HG02973 (cell line): ENCODE measurements at regions not wholly inside any gene's neighbourhood (a gene's known extent, or its start where the extent isn't known, plus 50 kb on each side); places are given as distances from the start of the nearest gene placed in this dataset.

Experiments used
- ATAC-seq: cut with Tn5 transposase; IDR thresholded peaks from one replicate; pipeline ENCODE4 v1.9.1; 2021; ENCODE audit warnings: moderate library complexity; ENCODE audit not compliant: unreplicated experiment

DNA sequence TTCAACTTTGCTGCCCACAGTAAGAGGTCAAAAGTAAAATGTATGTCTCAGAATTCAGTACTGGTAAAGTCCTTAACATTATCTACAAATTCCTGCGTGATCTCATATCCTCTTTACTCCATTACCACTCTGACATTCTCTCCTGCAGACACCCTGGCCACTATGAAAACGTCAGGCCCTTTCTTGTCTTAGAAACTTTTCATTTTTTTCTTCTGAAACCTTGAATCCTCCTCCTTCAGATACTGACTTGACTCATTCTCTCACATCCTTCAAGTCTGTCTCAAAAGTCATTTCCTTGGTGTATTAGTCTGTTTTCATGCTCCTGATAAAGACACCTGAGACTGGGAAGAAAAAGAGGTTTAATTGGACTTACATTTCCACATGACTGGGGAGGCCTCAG, 262.3 kb downstream of the POU4F1 start:
- peak; percentile 93 for ATAC-seq

DNA sequence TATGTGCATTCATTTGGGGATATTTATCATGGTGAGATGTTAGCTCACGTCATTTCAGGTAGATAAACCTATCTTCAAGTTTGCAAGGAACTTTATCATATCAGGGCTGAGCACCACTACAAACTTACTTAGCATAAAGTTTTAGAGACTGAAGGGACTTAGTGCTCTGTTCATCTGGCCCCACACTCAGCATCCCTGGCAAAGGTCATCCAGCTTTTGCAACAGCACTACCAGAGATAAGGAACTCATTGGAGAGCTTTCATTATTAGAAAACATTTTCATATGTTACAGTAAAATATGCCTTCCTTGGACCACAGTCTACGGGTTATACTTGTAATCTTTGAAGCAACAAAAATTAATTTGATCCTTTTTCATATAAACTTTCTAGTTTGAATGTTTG, 263.4 kb downstream of the POU4F1 start:
- ATAC-seq, result no peak

DNA sequence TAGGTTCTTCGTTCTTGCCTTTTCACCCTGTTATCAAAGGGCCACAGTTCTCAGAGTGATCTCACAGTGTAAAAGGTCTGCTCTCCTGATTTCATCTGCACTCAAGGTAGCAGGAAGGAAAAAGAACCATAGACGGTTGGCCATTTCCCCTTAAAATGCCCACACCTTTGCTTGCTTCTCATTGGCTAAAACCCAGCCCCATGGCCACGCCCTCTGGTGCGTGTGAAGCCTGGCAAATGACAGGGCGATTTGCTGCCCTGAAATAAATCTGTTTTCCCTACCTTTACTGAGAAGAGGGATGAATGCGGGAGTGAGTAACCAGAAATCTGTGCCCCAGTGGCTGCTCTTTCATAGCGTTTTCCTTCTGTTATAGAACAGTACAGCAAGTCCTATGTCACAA, 269.3 kb downstream of the POU4F1 start:
- ATAC-seq, result no peak

DNA sequence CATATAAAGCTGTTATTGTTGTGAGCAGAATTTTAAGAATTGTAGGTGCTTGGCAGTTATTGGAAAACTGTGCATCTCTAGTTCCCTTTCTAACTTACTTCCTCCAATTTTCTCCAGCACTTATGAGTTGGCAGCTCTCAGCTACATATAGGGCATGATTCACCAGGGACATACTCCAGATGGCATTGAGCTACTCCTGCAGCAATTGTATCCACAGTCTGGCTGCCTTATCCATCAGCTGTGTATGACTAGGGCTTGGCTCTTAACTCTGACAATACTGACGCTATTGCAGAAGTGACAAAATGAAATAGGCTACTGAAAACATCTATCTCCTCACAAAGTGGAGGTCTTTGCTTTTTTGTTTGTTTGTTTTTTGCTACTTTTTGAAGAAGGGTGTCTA, 276.7 kb downstream of the POU4F1 start:
- no peak for ATAC-seq

DNA sequence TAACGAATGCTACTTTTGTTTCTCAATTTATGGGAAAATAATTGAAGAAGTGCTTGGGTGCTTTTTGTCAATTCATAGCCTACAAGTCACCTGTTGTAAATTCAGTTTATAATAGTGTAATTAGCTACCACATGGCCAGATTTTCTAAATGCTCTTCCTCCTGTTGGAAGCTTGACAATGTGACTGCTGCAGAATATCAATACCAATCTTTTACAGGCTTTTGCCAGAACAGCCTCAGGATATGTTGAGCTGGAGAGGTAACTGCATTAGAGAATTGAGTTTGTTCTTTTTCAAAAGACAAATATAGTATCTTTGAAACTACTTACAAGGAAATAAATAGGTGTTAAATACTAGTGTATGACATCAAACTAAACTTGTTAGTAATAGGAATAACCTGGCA, 277.8 kb downstream of the POU4F1 start:
- ATAC-seq, result no peak

DNA sequence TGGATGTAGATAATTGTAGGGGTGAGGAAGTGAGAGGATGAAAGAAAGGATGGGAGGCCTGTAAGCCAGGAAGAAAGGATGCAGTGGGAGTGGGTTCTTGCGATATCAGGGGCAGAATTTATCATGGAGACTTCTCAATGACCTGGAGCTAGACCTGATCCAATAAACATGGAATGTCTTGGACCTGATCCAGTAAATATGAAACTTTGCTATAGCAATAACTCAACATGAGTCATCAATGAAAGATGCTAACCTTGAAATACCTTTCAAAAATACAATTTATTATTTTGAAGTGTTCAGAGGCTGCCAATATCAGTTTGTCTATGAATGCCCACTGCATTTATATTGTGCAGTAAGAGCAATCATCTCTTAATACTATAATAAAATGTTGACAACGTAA, 279.5 kb downstream of the POU4F1 start:
- ATAC-seq, result no peak

DNA sequence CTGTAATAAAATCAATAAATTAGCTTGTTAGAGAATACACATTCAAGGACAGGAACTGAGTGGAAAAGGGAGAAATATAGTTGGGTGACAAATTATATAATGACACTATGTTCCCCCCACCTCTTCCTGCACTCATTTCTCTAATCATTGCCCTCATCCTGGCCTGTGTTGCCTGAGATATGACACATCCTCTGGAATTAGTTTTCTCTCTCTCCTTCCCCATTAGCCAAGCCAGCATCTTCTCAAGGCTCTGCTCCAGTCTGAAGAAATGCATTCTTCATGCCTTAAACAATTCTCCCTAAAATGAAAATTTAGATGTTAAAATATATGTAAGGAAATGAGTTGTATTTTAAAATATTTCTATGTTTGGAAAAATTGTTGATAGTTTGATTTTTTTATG, 280.3 kb downstream of the POU4F1 start:
- no peak for ATAC-seq

DNA sequence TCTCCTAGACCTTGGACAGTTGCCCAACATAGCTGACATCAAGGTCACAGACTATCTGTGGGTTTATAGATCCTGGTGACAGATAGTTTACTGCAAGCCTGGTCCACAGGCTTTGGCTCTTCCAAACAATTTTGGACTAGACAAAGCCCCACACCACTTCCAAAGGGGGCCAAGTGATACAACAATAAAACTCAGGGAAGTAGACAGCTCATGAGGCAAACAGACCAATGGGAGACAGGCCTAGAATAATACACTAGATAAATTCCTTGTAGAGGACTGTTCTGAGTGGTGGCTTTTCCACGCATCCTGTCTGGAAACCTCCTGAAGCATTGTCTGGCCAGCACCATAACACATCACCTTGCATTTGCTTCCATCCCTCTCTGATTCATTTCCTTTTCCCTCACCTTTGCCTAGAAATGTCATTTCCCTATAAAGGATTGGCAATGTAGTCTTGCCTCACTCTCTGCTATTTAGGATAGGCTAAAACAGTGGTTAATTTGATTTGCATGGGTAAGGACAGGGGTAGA, 284.2 kb downstream of the POU4F1 start:
- ATAC-seq, result no peak

DNA sequence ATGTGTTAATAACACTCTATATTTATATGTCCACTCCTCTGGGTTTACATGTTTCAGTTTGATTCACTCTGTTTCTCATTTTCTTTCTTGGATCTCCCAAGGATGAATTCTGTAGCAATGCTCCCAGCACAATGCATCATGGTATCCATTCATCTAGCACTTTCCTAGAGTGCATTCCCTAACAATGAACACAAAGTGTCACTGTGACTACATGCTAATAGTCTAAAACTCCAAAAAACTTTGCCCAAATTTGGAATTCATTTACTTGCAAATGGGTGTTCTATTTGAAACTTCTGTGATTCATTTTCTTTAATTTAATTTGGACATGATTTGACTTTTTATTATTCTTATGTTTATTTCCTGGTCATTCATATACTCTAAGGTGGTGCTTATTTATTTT, 286.3 kb downstream of the POU4F1 start:
- ATAC-seq, result no peak

DNA sequence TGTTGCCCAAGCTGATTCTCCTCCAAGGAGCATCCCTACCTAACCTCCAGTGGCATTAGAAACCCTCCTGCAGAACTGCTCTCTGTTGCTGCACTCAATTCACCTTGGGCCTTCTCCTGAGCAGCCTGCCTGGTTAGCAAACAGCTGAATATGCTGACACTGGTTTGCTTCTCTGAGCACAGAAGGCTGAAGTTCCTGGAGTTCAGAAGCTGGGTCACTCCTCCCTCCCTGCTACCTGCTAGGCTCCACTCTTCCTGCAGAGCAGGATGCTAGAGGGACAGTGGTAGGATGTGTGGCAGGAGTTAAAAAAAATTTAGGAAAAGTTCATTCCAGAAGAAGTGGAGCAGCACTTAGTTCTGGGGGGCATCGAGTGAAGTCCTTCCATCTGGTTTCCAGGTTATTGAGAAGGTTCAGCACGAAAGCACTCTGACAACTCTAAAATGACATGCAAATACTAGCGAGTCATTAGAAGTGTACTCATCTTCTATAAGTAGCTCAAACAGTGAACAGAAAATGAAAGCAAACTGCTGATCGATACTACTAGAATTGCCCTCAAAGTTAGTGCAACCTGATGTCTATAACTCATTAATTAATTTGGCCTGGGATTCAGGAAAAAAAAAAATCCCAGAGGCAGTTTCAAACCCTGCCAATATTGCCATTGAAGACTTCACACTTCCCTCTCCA, 293.7 kb downstream of the POU4F1 start:
- peak; percentile 72 for ATAC-seq

DNA sequence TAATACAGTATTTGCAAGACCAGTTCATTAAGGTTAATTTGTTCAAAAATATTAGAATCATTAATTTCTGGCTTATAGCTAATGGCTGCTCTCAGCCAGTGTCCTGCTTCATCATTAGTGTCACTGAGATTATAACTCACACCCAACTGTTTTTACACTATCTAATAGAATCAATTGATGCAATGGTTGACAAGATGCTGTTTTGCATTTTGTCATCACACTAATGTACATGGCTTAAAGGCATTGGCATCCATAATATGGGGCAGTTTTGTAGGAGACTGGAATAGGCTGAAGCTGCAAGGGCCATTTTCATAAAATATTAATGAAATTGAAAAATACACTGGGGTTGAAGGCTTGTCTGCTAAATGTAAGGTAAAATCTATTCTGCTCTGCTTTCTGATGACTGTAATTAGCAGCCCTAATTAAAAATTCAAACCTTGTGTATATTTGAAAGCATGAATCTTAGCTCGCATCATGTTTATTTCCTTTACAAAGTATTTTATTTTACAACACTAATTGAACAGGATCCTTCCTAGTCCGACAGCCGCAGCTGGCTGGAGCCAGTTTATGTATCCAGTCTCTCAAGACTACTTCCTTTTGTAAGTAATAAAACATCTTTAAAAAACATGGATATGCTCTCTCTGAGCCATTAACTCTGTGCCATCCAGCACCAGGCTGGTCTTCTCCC, 296.7 kb downstream of the POU4F1 start:
- ATAC-seq, result no peak

DNA sequence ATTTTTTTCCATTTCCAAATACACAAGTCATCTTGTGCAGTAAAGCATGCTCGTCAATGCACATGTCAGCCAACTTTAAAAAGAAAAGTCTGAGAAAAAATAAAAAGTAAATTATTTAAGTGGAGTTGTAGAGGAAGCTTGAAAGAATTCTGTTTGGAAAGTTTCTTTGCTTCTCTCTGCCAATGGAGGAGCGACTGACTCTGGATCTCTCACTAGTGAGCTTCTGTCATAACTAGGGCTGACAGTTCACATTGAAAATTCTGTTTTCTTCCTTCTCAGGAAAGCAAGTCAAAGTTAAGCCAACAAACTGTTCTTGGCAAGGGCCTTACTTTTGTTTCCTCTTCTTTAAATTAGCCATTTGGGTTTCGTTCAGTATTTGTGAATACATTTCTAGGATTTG, 298.2 kb downstream of the POU4F1 start:
- ATAC-seq, result no peak

DNA sequence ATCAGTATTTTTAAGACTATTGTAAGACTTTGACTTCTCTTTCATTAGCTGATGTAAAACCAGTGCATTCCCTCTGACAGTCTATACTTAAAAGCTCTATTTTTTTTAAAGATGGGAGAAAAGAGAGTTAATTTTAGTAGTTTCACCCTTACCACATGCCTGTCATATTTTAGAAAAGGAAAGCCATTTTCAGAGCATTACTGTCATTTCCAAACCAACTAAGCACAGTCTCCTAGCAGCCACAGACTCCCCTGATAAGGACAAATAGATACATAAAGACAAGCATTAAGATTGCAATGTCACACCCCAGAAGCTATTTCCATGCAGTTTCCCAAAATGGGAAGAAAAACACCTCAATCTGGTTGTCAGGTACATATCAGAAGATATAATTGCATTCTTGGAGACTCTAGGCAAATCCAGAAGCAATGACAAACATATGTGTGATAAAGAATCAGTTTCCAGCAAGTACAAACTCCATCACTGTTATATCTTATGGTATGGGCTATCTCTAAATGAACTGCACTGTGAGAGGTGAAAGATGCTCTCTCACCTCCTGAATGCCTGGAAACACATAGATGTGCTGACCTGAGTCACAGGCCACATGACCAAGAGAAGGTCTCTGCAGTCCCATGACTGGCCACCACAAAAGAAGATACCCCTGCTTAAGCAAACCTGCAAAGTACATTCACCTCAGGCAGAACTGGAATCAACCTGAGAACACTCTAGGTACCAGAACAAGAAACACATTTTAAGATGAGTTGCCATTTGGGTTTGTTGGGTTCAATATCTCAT, 303.3 kb downstream of the POU4F1 start:
- ATAC-seq, result peak; percentile 75

DNA sequence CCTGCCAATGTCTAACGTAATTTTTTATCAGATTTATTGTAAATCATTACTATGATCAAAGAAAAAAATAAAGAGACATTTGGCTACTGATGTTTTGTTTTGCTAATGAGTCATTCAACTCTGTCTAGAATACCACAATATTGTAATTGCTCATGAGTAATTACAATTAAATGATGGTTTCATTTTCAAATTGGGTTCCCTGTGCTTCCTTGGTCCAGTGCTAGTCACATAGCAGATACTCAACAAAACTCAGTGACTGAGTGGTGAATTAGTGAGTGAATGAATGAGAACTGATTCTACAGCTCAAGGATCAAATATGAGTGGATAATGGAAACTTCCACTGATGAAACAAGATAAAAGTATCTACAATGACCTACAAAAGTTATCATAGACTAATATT, 304.7 kb downstream of the POU4F1 start:
- peak; percentile 38 for ATAC-seq

DNA sequence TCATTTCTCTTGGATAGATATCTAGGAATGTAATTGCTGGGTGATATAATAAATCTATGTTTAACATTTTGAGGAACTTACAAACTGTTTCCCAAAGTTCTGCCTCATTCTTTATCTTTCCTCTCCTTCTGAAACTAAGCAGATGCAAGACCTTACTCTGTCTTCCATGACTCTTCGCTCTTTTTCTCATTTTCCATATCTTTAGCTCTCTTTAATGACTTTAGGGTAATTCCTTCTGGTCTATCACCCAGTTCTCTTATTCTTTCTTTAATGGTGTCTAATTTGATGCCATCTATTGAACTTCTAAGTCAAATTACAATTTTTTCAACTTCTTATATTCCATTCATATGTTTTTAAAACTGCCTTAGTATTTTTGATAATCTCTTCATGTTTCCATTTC, 316.6 kb downstream of the POU4F1 start:
- no peak for ATAC-seq

DNA sequence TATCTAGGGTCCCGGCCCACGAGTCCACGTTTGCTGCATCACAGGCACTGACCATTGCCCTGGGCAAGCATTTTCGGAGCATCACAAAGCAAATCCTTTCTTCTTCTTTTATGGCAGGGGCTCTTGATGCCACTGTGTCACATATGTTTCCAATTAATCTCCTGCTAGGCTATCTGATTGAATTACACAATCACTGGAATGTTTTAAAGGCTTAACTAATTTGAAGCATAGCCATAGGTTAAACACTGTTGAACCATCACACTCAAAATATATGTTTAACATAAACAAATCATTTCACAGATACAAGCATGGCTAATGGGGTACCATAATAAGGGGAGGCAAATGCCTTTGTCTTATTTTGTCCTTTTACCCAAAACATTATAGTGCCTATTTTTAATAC, 338.3 kb downstream of the POU4F1 start:
- no peak for ATAC-seq

DNA sequence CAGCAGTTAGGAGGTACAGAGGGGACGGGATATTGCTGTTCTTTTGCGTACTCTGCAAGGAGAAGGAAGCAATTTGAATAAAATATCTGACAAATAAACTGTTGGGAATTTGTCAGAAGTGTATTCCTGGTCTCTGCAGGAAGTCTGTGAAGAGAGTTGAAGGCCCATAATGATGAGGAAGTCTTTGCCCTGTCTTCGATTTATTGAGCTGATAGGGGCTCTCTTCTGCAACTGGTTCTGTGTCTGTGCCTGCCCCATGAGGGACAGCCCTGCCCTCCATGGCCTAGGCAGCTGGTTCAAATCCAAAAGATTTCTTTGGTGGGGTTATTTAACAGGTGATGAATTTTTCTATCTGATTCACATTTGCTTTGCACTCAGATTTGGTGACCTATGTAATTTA, 339.7 kb upstream of the EDNRB start:
- no peak for ATAC-seq

DNA sequence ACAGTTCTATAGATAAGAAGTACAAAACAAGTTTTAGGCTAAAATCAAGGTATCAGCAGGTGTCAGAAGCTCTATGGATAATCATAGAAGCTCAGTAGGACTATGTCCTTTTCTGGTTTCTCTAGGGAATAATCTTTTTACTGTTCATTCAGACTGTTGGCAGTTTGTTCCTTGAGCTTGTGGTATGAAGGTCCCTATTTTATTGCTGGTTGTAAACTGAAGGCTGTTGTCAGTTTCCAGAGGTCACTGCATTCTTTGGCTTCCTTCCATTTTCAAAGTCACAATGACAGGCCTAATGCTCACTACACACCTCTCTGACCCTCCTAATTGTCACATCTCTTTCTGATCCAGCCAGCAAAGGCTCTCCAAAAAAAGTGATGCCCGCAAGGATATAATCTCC, 337.9 kb upstream of the EDNRB start:
- no peak for ATAC-seq

DNA sequence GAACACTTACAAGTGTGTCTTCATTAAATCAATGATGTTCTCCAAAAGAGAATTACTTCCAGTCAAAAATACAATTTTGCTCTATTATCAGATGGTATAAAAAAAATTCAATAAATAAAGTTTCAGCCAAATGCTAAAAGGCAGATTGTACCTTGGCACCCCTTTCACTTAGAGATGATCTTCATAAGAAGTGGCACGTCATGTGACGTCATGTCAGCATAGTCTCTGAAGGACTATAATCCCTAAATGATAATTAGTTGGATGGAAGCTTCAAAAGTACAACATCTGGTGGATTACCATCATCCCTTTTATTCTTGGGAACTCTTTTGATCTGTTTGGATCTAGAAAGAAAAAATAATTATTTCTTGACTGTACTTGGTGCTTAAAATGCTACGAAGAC, 335.5 kb upstream of the EDNRB start:
- ATAC-seq, result no peak

DNA sequence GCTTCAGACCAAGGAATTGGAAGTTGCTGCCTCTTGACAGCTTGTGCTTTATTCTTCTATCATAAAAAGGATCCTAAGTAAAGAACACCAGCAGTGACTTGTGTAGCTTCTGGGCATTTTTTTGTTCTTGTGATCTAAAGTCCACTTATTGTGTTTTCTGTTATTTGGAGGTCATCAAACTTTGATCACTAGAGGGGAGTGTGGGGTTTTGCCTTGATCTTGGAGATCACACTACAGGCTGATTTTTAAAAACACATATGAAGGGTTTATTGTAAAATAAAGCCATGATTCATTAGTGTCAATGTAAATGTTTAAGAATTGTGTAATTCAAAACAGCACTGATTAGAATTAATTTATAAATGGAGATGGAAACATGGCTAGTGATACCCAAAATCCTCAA, 328.7 kb upstream of the EDNRB start:
- ATAC-seq, result no peak

DNA sequence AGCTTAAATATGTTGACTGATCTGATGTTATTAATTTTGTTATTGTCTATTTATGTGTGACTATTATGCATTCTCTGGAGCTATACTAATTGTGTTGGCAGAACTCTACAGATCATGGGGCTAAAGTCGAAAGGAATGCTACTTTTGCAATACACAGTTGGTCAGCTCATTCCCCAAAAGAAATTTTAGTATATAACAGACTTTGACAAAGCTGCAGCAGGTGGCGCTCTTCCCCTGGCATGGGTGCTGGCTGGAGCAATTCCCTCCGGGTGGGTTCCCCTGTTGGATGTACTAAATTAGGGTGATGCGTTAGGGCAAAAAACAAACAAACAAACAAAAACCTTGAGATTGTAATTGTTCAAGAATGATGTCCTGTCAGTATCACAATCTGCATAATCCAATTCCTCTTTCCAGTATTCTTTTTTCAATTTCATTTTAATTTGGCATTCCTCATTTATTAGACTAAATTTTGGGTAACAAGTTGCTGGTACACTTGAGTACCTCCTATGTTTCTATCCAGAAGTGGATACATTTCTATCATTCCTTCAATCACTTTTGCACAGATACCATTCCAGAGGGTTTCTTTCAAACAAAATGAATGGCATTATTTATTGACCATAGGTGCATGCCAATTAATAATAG, 322.8 kb upstream of the EDNRB start:
- no peak for ATAC-seq
